Kidney (tissue), 13 donors: ENCODE measurements at regions not wholly inside any gene's neighbourhood (a gene's known extent, or its start where the extent isn't known, plus 50 kb on each side); places are given as distances from the start of the nearest gene placed in this dataset.

Source experiments
- DNase-seq, 5 donors: peaks; one replicate each; pipeline ENCODE4 v3.0.0-alpha.2; 2013 to 2020
- FAIRE-seq: peaks from 2 replicates; lab custom pipeline; 2012; peaks lifted over from hg19 to GRCh38; lab: Jason Lieb, UNC
- H3K27ac ChIP-seq, 2 donors: one replicate each; pipeline ENCODE4 v1.7.0; 2013; ENCODE audit warnings: low read depth in 2 of 2, low read length in 2 of 2, inconsistent platforms in 1 of 2
- H3K27me3 ChIP-seq: one replicate; pipeline ENCODE4 v1.7.1; 2013; ENCODE audit warnings: low read length, inconsistent platforms; ENCODE audit not compliant: control insufficient read depth, insufficient read depth
- H3K36me3 ChIP-seq, 3 donors: one replicate each; pipeline versions ENCODE4 v1.7.0 to v1.7.1; 2013; ENCODE audit warnings: low read length in 3 of 3, control low read depth in 1 of 3, inconsistent platforms in 1 of 3; ENCODE audit not compliant: insufficient read depth in 3 of 3, control insufficient read depth in 2 of 3
- H3K4me1 ChIP-seq, 3 donors: one replicate each; pipeline versions ENCODE4 v1.7.0 to v1.7.1; 2013; ENCODE audit warnings: low read length in 3 of 3, inconsistent platforms in 1 of 3, low read depth in 1 of 3; ENCODE audit not compliant: control insufficient read depth in 2 of 3, insufficient read depth in 2 of 3
- H3K4me3 ChIP-seq, 3 donors: one replicate each; pipeline versions ENCODE4 v1.7.0 to v1.8.1; 2013; ENCODE audit warnings: low read length in 3 of 3, control low read depth in 1 of 3, inconsistent platforms in 1 of 3
- H3K9ac ChIP-seq, 3 donors: one replicate each; pipeline versions ENCODE4 v1.7.0 to v1.7.1; 2013; ENCODE audit warnings: low read length in 3 of 3, control low read depth in 1 of 3, inconsistent platforms in 1 of 3
- H3K9me3 ChIP-seq, 3 donors: one replicate each; pipeline versions ENCODE4 v1.7.0 to v1.7.1; 2013; ENCODE audit warnings: low read length in 3 of 3, control low read depth in 1 of 3, inconsistent platforms in 1 of 3; ENCODE audit not compliant: control insufficient read depth in 2 of 3, insufficient read depth in 1 of 3
- CTCF ChIP-seq: IDR thresholded peaks from 3 replicates; pipeline ENCODE4 v1.5.1; 2012; ENCODE audit warnings: mild to moderate bottlenecking, moderate library complexity, borderline replicate concordance; ENCODE audit not compliant: insufficient read depth; ENCODE audit errors: extremely low read depth
- intact Hi-C: fragments of 100-400 bp; cut with DNase I; formaldehyde crosslinking; loops from one replicate; pipeline ENCODE4 v1.11.1; 2022
- donor health status: control.
- donor health status: control.
- donor health status: control.
- donor health status: control.
- donor health status: control.
- donor health status: DM: yes; HTN: yes; CAD: no.
- donor health status: Normal renal cell carcinoma (clear cell type).

- intact Hi-C loops: no loop called here
- TF ChIP-seq CTCF: no peak
- FAIRE-seq (no peak), DNase-seq (no peak)
- Histone ChIP-seq H3K4me1 (no peaks in the 10 kb centered on the region), H3K27me3 (no peaks in the 10 kb centered on the region), H3K9me3 (no peaks in the 10 kb centered on the region), H3K27ac (no peak overlapping the region), H3K9ac (no peak overlapping the region), H3K4me3 (no peak overlapping the region), H3K36me3 (no peaks in the 10 kb centered on the region)
Measured at GRCh38 chr3:87761795-87762194, 297.0 kb downstream of the CGGBP1 start.

- no peak for TF ChIP-seq CTCF
- Histone ChIP-seq H3K4me1 (no peaks in the 10 kb centered on the region), H3K9ac (no peak overlapping the region), H3K9me3 (no peaks in the 10 kb centered on the region), H3K27me3 (no peaks in the 10 kb centered on the region), H3K36me3 (no peaks in the 10 kb centered on the region), H3K4me3 (no peak overlapping the region), H3K27ac (no peak overlapping the region)
- intact Hi-C loops: no loop called here
- DNase-seq: no peak
- FAIRE-seq: no peak
Measured at GRCh38 chr3:87761341-87761740, 297.5 kb downstream of the CGGBP1 start.

GRCh38 chr3:87756616-87757015 is 302.2 kb downstream of the CGGBP1 start:
- TF ChIP-seq CTCF: no peak
- DNase-seq (no peak), FAIRE-seq (no peak)
- Histone ChIP-seq H3K36me3 (no peaks in the 10 kb centered on the region), H3K9ac (no peak overlapping the region), H3K4me3 (no peak overlapping the region), H3K9me3 (no peaks in the 10 kb centered on the region), H3K4me1 (no peaks in the 10 kb centered on the region), H3K27me3 (no peaks in the 10 kb centered on the region), H3K27ac (no peak overlapping the region)
- intact Hi-C loops: no loop called here

- Histone ChIP-seq H3K4me1 (no peaks in the 10 kb centered on the region), H3K9me3 (no peaks in the 10 kb centered on the region), H3K9ac (no peak overlapping the region), H3K27me3 (no peaks in the 10 kb centered on the region), H3K27ac (no peak overlapping the region), H3K4me3 (no peak overlapping the region), H3K36me3 (no peaks in the 10 kb centered on the region)
- intact Hi-C loops: no loop called here
- DNase-seq (no peak), FAIRE-seq (no peak)
- no peak for TF ChIP-seq CTCF
Measured at GRCh38 chr3:87755852-87756251, 303.0 kb downstream of the CGGBP1 start.
